Type B pancreatic cell (in vitro differentiated cells): ENCODE measurements at regions not wholly inside any gene's neighbourhood (a gene's known extent, or its start where the extent isn't known, plus 50 kb on each side); places are given as distances from the start of the nearest gene placed in this dataset.
A peak's percentile ranks its signal among the peaks of the same experiment; 100 is the strongest.
"Not testable (repeated sequence)": the region's sequence is repeated elsewhere in the genome, so short reads cannot be mapped to it uniquely, and the experiment has no call there.

Experiments used
- DNase-seq: peaks from one replicate; pipeline ENCODE4 v3.0.0; 2021; ENCODE audit warnings: mixed read lengths; ENCODE audit not compliant: unreplicated experiment; ENCODE audit errors: extremely low spot score
- H3K27ac Mint-ChIP-seq: 2 replicates; pipeline ENCODE4 v1.8.0; 2021; ENCODE audit warnings: mild to moderate bottlenecking, mixed read lengths
- H3K27me3 Mint-ChIP-seq: 2 replicates; pipeline ENCODE4 v1.8.0; 2021; ENCODE audit warnings: mixed read lengths
- H3K36me3 Mint-ChIP-seq: 2 replicates; pipeline ENCODE4 v1.8.0; 2021; ENCODE audit warnings: mixed read lengths
- H3K4me1 Mint-ChIP-seq: one replicate; pipeline ENCODE4 v1.8.0; 2021; ENCODE audit warnings: mixed read lengths; ENCODE audit not compliant: unreplicated experiment
- H3K4me3 Mint-ChIP-seq: 2 replicates; pipeline ENCODE4 v1.8.0; 2021; ENCODE audit warnings: mild to moderate bottlenecking, mixed read lengths
- H3K9me3 Mint-ChIP-seq: 2 replicates; pipeline ENCODE4 v1.8.0; 2021; ENCODE audit warnings: mixed read lengths
- CTCF ChIP-seq: fragments of 200-600 bp; sonication (generic); conservative IDR thresholded peaks from 2 replicates; pipeline ENCODE4 v1.5.0; 2021; ENCODE audit warnings: antibody characterized with exemption, mild to moderate bottlenecking

- H3K27me3 Mint-ChIP-seq, result peaks cover 3% of the 10 kb centered on the region
These were observed 86.8 kb downstream of the NDUFA12 start for GRCh38 chr12:94916663-94917062.

GRCh38 chr12:94909663-94910062 lies 93.8 kb downstream of the NDUFA12 start:
- Mint-ChIP-seq H3K27ac (no peak overlapping the region), H3K4me1 (no peaks in the 10 kb centered on the region), H3K4me3 (no peak overlapping the region), H3K27me3 (no peaks in the 10 kb centered on the region), H3K9me3 (peaks cover 5% of the 10 kb centered on the region), H3K36me3 (no peaks in the 10 kb centered on the region)
- TF ChIP-seq CTCF, result no peak
- DNase-seq, result no peak

More at GRCh38 chr12:94916663-94917062, 86.8 kb downstream of the NDUFA12 start:
- peaks cover 5% of the 10 kb centered on the region for H3K9me3 Mint-ChIP-seq
- no peak for DNase-seq
- no peaks in the 10 kb centered on the region for H3K36me3 Mint-ChIP-seq
- no peak for TF ChIP-seq CTCF
- no peak overlapping the region for H3K27ac Mint-ChIP-seq
- no peak overlapping the region for H3K4me3 Mint-ChIP-seq
- H3K4me1 Mint-ChIP-seq, result no peaks in the 10 kb centered on the region

GRCh38 chr12:94905749-94906148 lies 97.7 kb downstream of the NDUFA12 start:
- not testable (repeated sequence) for H3K27ac Mint-ChIP-seq, DNase-seq, H3K36me3 Mint-ChIP-seq, H3K9me3 Mint-ChIP-seq, H3K4me1 Mint-ChIP-seq, H3K27me3 Mint-ChIP-seq, H3K4me3 Mint-ChIP-seq

- no peak overlapping the region for H3K4me3 Mint-ChIP-seq
- TF ChIP-seq CTCF, result no peak
- no peaks in the 10 kb centered on the region for H3K4me1 Mint-ChIP-seq
- peaks cover 4% of the 10 kb centered on the region for H3K27me3 Mint-ChIP-seq
- no peaks in the 10 kb centered on the region for H3K9me3 Mint-ChIP-seq
- no peaks in the 10 kb centered on the region for H3K36me3 Mint-ChIP-seq
- DNase-seq, result no peak
- no peak overlapping the region for H3K27ac Mint-ChIP-seq
These were observed 103.0 kb downstream of the NDUFA12 start for GRCh38 chr12:94900496-94900895.

- Mint-ChIP-seq H3K9me3 (no peaks in the 10 kb centered on the region), H3K4me1 (no peaks in the 10 kb centered on the region), H3K36me3 (no peaks in the 10 kb centered on the region), H3K27ac (no peak overlapping the region), H3K27me3 (peaks cover 10% of the 10 kb centered on the region), H3K4me3 (no peak overlapping the region)
- peak; percentile 41 for TF ChIP-seq CTCF
- DNase-seq, result no peak
These were observed 105.1 kb downstream of the NDUFA12 start for GRCh38 chr12:94898388-94898787.

- H3K4me1 Mint-ChIP-seq, result no peaks in the 10 kb centered on the region
- H3K27ac Mint-ChIP-seq, result no peak overlapping the region
- H3K9me3 Mint-ChIP-seq, result no peaks in the 10 kb centered on the region
- no peak for DNase-seq
- no peak overlapping the region for H3K4me3 Mint-ChIP-seq
- no peaks in the 10 kb centered on the region for H3K36me3 Mint-ChIP-seq
- H3K27me3 Mint-ChIP-seq, result peaks cover 32% of the 10 kb centered on the region
- TF ChIP-seq CTCF, result no peak
These were observed 110.8 kb downstream of the NDUFA12 start for GRCh38 chr12:94892544-94893267.
